CD4-positive, alpha-beta T cell treated with Interleukin-15 for 1 hour (primary cell): ENCODE measurements at regions not wholly inside any gene's neighbourhood (a gene's known extent, or its start where the extent isn't known, plus 50 kb on each side); places are given as distances from the start of the nearest gene placed in this dataset.
"Not testable (repeated sequence)": the region's sequence is repeated elsewhere in the genome, so short reads cannot be mapped to it uniquely, and the experiment has no call there.

Experiments used
- DNase-seq: peaks from one replicate; pipeline ENCODE4 v3.0.0-alpha.2; 2020

- not testable (repeated sequence) for DNase-seq
These were observed 85.1 kb upstream of the MAP4 start for GRCh38 chr3:48101301-48101650.

DNA sequence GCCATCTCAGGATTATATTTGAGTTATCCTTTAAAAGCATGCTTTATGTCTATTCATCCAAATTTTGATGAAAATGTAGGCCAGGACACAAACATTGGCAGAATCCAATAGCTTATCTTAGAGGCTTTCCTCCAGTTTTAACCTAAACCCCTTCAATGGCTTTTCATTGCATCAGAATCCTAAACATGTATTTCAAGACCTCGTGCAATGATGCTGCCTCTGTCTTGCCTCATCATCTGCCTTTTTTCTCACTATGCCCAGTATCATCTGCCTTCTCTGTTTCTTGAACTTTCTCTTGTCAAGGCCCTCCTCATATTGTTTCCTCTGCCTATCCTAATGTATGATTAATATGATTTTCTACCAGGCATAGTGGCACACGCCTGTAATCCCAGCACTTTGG lies 76.1 kb upstream of the MAP4 start:
- no peak for DNase-seq

GRCh38 chr3:48090166-48090939 lies 74.1 kb upstream of the MAP4 start:
- no peak for DNase-seq

DNA sequence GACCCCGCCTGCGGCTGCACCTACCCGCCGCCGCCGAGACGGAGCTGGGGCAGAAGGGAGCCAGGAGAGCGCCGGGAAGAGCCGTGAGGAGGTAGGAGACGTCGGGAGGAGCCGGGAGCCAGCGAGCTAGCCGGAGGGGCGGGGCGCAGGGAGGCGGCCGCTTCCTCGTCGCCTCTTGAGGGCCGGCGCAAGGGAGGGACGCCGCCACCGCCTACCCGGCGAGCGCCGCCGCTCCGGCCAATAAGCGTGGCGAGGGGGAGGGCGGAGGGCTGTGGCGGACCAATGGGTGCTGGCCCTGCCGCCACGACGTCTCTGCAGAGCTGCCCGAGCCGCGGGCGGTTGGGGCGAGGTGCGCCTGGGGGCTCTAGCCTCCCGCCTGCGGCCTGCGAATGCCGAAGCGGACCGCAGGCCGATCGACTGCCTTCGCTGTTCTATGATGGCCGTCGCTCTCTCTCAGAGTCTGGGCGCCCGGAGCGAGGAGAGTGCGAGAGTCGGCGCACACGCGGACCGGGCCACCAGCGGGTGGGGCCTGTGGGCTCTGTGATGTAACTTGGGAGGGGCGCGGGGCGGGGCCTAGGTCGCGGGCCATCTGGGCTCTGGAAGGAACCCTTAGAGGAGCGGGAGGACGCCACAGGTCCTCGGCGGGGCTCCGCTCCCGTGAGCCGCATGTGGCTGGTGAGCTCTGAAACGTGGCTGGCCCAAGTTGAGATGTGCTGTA lies 72.7 kb upstream of the MAP4 start:
- peak; percentile 93 for DNase-seq

DNA sequence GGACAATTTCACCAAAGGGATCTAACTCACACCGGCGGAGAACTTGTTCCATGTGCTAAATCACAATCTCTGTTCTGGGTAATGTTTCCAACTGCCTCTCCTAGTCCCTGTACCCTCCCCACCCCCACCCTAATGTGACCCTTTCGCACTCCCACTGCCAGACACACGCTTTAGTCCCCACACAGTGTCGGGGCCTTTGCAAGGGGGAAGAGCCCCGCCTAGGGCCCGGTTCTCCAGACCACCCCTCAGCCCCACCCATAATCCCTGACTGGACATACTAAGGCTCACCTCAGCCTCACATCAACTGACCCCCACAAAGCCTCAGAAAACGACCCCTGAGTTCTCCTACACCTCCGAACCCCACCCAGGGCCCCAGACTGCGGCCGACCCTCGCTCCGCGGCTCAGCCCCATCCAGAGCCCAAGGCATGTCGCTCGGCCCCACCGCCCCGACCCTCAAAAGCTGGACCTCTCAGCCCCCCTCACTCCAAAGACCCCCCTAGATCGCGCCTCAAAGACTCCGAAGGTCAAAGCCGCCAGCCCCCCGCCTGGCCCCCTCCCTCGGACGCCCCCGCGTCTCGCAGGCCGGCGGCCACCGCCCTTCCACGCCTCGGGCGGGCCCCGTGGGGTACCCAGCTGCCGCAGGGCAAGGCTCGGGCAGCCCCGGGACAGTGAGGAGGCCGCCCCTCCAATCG lies 72.0 kb upstream of the MAP4 start:
- DNase-seq, result no peak

GRCh38 chr3:48086705-48087104 lies 70.5 kb upstream of the MAP4 start:
- DNase-seq, result no peak

DNA sequence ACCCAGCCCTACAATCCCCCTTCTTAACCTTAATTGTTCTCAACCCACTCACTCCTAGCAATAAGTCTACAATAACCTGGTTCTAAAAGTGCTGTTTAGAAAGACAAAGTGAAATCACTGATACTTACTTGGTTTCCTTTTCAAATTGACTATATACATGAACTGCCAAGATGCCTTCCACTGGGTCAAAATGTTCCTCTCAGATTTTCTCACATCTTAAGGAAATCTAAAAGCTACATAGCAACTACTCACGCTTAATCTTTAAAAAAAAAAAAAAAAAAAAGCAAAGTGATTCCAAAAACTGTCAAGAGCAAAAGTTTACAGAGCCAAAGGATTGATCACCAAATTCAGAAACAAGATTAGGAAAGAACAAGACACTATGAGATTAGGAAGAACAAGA lies 68.7 kb upstream of the MAP4 start:
- no peak for DNase-seq

DNA sequence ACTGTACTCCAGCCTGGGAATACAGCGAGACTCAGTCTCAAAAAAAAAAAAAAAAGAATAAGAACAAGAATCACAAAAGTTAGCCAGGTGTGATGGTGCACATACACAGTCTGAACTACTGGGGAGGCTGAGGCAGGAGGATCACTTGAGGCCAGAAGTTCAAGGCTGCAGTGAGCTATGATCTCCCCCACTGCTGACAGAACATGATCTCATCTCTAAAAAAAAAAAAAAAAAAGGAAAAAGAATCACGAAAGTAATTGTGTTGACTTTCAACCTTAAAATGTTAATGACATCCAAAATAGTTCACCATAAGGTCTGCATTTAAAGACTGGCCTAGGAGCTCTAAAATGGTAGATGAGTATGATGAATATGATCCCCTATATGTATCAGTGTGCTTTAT lies 68.0 kb upstream of the MAP4 start:
- DNase-seq, result no peak

- no peak for DNase-seq
These were observed 66.5 kb upstream of the MAP4 start for GRCh38 chr3:48082580-48083184.

GRCh38 chr3:48077815-48078214 lies 61.6 kb upstream of the MAP4 start:
- no peak for DNase-seq

GRCh38 chr3:48070030-48070429 lies 53.8 kb upstream of the MAP4 start:
- no peak for DNase-seq

DNA sequence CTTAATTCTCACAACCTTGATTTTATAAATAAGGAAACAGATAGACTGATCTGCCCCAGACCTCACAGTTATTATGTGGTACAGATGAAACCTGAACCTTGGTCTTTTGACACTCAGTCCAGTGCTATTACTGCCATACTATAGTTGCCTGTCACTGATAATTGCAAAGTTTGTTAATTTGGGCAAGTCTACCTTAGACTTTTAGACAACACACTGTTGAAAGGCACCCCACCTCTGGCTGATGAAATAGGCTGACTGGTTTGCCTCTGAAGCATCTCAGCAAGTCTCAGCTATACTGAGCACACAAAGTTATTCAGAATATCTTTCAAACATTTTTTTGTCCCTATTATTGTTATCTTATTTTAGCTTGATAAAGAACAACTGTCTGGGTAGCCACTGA lies 53.1 kb upstream of the MAP4 start:
- no peak for DNase-seq

- DNase-seq, result no peak
These were observed 52.7 kb upstream of the MAP4 start for GRCh38 chr3:48068886-48069285.

DNA sequence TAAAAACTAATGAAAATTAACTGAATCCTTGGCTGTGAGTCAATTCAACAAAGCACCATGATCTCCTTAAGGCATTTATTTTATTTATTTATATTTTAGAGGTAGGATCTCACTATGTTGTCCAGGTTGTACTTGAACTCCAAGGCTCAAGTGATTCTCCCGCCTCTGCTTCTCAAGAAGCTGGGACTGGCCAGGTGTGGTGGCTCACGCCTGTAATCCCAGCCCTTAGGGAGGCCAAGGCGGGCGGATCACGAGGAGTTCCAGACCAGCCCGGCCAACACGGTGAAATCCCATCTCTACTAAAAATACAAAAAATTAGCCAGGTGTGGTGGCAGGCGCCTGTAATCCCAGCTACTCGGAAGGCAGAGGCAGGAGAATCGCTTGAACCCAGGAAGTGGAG lies 52.1 kb upstream of the MAP4 start:
- not testable (repeated sequence) for DNase-seq

GRCh38 chr3:48067271-48067670 lies 51.1 kb upstream of the MAP4 start:
- DNase-seq, result no peak
